ENCODE measurements at regions not wholly inside any gene's neighbourhood (a gene's known extent, or its start where the extent isn't known, plus 50 kb on each side); places are given as distances from the start of the nearest gene placed in this dataset.

DNA sequence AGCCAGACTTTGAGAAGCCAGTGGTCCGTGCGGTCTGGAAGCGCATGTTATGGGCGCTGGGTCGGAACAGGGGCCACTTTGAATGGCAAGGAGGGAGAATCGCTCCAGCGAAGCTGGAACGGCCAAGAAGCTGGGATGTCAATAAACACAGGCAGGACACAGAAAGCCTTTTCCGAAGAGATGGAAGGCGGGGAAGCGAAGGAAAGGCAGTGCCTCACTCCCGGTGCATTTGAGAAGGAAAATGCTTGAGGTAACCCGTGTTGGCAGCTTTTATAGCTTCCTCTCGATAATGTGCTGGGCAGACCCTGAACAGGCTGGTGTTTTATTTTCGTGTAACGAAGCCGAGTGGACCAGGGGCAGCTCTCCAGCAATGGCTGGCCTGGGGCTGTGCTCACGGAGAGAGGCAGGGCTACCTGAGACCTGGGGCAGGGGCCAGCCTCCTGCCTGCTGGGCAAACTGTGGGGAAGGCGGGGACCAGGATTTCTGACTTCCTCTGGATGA lies 84.2 kb upstream of the SPRY4 start:
- TF ChIP-seq, protein P1, sequence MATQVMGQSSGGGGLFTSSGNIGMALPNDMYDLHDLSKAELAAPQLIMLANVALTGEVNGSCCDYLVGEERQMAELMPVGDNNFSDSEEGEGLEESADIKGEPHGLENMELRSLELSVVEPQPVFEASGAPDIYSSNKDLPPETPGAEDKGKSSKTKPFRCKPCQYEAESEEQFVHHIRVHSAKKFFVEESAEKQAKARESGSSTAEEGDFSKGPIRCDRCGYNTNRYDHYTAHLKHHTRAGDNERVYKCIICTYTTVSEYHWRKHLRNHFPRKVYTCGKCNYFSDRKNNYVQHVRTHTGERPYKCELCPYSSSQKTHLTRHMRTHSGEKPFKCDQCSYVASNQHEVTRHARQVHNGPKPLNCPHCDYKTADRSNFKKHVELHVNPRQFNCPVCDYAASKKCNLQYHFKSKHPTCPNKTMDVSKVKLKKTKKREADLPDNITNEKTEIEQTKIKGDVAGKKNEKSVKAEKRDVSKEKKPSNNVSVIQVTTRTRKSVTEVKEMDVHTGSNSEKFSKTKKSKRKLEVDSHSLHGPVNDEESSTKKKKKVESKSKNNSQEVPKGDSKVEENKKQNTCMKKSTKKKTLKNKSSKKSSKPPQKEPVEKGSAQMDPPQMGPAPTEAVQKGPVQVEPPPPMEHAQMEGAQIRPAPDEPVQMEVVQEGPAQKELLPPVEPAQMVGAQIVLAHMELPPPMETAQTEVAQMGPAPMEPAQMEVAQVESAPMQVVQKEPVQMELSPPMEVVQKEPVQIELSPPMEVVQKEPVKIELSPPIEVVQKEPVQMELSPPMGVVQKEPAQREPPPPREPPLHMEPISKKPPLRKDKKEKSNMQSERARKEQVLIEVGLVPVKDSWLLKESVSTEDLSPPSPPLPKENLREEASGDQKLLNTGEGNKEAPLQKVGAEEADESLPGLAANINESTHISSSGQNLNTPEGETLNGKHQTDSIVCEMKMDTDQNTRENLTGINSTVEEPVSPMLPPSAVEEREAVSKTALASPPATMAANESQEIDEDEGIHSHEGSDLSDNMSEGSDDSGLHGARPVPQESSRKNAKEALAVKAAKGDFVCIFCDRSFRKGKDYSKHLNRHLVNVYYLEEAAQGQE (IDR thresholded peaks at IDR 0.05; ENCODE audit: low read depth), result no peak
- no peak for TF ChIP-seq RAD21 (IDR thresholded peaks at IDR 0.05; ENCODE audit: low read depth)
- no peak for TF ChIP-seq ZBTB7A (IDR thresholded peaks at IDR 0.05; ENCODE audit: low read depth)
- no peak for TF ChIP-seq CEBPB (IDR thresholded peaks at IDR 0.05)
- TF ChIP-seq FOXM1 (IDR thresholded peaks at IDR 0.05; ENCODE audit: borderline replicate concordance, low read depth), result no peak
- TF ChIP-seq NFIC (IDR thresholded peaks at IDR 0.05), result no peak
- TF ChIP-seq, protein P2, sequence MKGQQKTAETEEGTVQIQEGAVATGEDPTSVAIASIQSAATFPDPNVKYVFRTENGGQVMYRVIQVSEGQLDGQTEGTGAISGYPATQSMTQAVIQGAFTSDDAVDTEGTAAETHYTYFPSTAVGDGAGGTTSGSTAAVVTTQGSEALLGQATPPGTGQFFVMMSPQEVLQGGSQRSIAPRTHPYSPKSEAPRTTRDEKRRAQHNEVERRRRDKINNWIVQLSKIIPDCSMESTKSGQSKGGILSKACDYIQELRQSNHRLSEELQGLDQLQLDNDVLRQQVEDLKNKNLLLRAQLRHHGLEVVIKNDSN (IDR thresholded peaks at IDR 0.05), result no peak
- no peak for TF ChIP-seq CREB1 (IDR thresholded peaks at IDR 0.05; ENCODE audit: low read depth)
